HUES64 (cell line): ENCODE measurements at regions not wholly inside any gene's neighbourhood (a gene's known extent, or its start where the extent isn't known, plus 50 kb on each side); places are given as distances from the start of the nearest gene placed in this dataset.
"Not testable (repeated sequence)": the region's sequence is repeated elsewhere in the genome, so short reads cannot be mapped to it uniquely, and the experiment has no call there.

ENCODE experiments used
- H3K27ac ChIP-seq: 2 replicates; pipeline ENCODE4 v1.7.0; 2013; ENCODE audit warnings: low read depth, low read length, inconsistent platforms
- H3K27me3 ChIP-seq: 2 replicates; pipeline ENCODE4 v1.6.1; 2013; ENCODE audit warnings: mild to moderate bottlenecking, low read length; ENCODE audit not compliant: insufficient read depth
- H3K36me3 ChIP-seq: 2 replicates; pipeline ENCODE4 v1.6.1; 2013; ENCODE audit warnings: mild to moderate bottlenecking, low read length; ENCODE audit not compliant: insufficient read depth
- H3K4me1 ChIP-seq: 2 replicates; pipeline ENCODE4 v1.6.1; 2013; ENCODE audit warnings: mild to moderate bottlenecking, low read length, moderate library complexity; ENCODE audit not compliant: insufficient read depth
- H3K4me3 ChIP-seq: 2 replicates; pipeline ENCODE4 v1.5.1; 2013; ENCODE audit warnings: mild to moderate bottlenecking, low read length, moderate library complexity
- H3K9ac ChIP-seq: 2 replicates; pipeline ENCODE4 v1.6.1; 2013; ENCODE audit warnings: mild to moderate bottlenecking, low read depth, low read length
- H3K9me3 ChIP-seq: 2 replicates; pipeline ENCODE4 v1.6.1; 2013; ENCODE audit warnings: low read depth, low read length; ENCODE audit not compliant: insufficient read depth
- WGBS: fragments of 150-250, 120-280 bp; methylation state at CpG from one replicate; pipeline ENCODE4 v1.1.7; 2013; ENCODE audit warnings: missing lambda C conversion rate; 5-methylcytosine and 5-hydroxymethylcytosine counted together

DNA sequence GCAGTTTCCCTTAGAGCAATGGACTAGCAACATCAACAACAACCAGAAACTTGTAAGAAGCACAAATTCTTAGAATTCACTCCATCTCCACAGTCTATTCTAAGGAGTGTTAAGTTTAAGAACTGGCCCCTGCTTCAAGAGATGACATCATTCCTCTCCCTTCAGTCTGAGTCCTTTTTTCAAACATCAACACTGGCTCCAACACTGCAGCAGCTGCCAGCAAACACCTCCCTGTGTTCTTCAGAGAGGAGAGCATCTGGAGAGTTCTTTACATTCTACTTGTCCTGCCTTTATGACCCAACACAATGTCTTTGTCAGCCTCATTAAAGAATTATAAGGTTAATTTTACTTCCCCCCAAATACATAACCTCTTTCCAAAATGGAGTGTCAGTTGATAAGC lies 122.3 kb downstream of the HNMT start:
- no peak overlapping the region for H3K9ac ChIP-seq
- H3K36me3 ChIP-seq = no peaks in the 10 kb centered on the region
- no peaks in the 10 kb centered on the region for H3K4me1 ChIP-seq
- H3K27ac ChIP-seq = no peak overlapping the region
- H3K27me3 ChIP-seq = no peaks in the 10 kb centered on the region
- no peaks in the 10 kb centered on the region for H3K9me3 ChIP-seq
- no peak overlapping the region for H3K4me3 ChIP-seq

DNA sequence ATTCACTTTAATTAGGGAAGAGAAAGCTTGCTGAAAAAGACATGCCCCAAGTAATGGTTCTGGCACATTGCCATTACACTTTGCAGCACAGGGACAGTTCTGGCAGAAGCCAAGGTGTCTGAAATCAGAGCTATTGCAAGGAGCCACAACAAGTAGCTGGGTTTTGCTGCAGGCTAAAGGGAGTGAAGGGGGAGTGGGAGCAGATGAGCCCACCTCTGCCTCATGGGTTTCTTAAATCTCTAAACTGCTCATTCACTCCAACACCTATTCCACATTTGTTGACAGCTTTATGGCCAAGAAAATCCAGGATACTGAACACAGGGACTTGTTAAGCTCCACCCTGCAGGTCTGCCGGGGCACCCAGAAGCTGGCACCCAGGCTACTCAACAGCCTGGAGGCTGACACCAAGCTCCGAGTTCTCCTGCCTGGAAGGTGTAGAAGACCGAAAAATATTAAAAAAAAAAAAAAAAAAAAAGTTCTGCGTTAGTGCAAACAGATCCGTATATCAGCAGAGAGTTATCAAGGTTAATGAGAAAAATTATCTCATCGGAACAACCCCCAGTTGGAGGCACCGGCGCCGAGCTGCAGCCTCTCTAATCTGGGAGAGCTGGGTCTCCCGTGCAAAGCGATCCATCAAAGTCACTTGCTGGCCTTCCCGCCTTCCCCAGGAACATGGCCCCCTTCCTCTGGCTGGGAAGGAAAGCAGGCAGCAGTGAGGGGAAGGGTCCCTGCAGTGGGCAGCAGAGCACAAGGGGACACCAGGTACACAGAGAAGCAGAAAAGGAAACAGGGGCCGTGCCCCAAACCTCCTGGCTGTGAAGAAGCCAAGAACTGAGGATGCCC lies 123.7 kb downstream of the HNMT start:
- Histone ChIP-seq H3K36me3 (no peaks in the 10 kb centered on the region), H3K4me1 (no peaks in the 10 kb centered on the region), H3K9ac (no peak overlapping the region), H3K27ac (no peak overlapping the region), H3K27me3 (no peaks in the 10 kb centered on the region), H3K4me3 (no peak overlapping the region), H3K9me3 (no peaks in the 10 kb centered on the region)
- WGBS = 89% methylated on average over 13 of the region's 13 CpGs

DNA sequence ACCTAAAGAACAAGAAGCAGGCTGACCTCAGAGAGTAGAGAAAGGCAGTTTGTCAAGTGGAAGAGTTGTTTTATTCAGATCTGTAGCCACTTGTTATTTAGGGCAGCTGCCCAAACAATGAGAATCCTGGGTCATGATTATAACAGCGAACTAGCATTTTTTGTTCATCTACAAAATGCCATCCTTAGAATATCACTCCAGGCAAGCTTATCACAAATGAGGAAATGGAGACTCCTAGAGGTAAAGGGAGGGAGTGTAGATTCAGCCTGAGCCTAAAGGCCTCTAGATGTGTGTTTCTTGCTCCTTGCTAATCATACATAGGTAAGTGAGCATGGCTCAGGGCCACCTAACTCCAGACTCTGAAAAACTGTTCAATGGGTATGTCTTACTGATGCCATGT lies 126.1 kb downstream of the HNMT start:
- no peaks in the 10 kb centered on the region for H3K36me3 ChIP-seq
- WGBS = 88% methylated on average over 1 of the region's 1 CpG
- peaks cover 20% of the 10 kb centered on the region for H3K4me1 ChIP-seq
- H3K4me3 ChIP-seq = no peak overlapping the region
- no peaks in the 10 kb centered on the region for H3K9me3 ChIP-seq
- H3K9ac ChIP-seq = no peak overlapping the region
- H3K27me3 ChIP-seq = no peaks in the 10 kb centered on the region
- H3K27ac ChIP-seq = no peak overlapping the region

DNA sequence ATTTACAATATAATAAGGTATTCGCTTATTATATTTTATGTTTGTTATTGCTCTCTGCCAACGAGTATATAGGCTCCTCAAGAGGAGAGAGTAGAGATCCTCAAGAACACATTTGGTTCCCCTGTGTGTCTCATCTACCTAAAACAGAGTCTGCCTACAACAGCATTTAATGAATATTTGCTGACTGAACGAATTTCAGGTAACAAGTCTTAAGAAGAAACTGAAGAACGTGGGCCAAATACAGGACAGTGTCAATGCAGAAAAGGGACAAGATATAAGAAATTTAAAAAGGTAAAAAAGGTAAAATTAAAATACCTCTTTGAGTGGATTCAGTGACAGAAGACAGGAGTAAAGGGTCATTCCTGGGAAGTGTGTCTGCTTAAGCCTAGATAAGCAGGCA lies 129.2 kb downstream of the HNMT start:
- Histone ChIP-seq H3K9me3 (no peaks in the 10 kb centered on the region), H3K27me3 (no peaks in the 10 kb centered on the region), H3K36me3 (no peaks in the 10 kb centered on the region), H3K27ac (no peak overlapping the region), H3K9ac (no peak overlapping the region), H3K4me3 (no peak overlapping the region), H3K4me1 (peaks cover 20% of the 10 kb centered on the region)
- 95% methylated on average over 3 of the region's 4 CpGs for WGBS

DNA sequence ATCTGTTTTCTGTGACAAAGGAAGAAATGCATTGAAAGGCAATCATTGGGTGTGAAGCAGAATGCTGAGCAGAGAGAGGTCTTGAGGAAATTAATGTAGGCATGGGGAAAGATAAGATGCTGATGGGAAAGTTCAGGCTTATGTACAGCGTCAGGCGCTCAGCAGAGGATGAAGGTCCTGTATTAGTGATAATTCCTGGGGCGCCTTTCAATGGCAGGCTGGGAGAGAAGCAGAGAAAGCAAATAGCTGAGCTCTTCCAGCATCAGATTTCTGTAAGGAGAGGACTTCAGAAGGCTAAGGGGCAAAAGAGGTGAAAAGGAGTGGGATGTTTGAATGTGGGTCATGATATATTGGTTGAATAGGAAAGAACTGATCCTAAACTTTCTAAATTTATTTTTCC lies 129.8 kb downstream of the HNMT start:
- peaks cover 20% of the 10 kb centered on the region for H3K4me1 ChIP-seq
- no peak overlapping the region for H3K9ac ChIP-seq
- H3K27ac ChIP-seq = no peak overlapping the region
- no peaks in the 10 kb centered on the region for H3K27me3 ChIP-seq
- H3K4me3 ChIP-seq = no peak overlapping the region
- H3K36me3 ChIP-seq = no peaks in the 10 kb centered on the region
- no peaks in the 10 kb centered on the region for H3K9me3 ChIP-seq
- WGBS = 56% methylated on average over 3 of the region's 3 CpGs

DNA sequence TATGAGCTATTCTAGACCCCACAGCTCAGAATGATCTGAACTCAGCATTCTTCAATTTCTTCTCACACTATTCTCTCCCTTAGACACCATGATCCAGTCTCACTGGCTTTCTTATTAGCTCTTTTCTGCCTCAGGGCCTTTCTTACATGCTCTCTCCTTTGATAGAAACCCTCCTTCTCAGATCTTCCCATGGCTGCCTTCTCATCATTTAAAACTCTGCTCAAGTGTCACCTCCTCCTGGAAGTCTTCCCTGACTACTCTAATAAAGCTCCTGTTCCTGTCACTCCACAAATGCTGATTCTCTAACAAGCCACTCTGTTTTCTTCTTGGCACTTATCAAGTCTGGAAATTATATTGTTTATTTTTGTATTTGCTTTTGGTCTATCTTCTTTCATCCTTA lies 131.1 kb downstream of the HNMT start:
- Histone ChIP-seq H3K4me1 (peaks cover 20% of the 10 kb centered on the region), H3K9me3 (no peaks in the 10 kb centered on the region), H3K36me3 (no peaks in the 10 kb centered on the region), H3K9ac (no peak overlapping the region), H3K4me3 (no peak overlapping the region), H3K27me3 (no peaks in the 10 kb centered on the region), H3K27ac (no peak overlapping the region)

DNA sequence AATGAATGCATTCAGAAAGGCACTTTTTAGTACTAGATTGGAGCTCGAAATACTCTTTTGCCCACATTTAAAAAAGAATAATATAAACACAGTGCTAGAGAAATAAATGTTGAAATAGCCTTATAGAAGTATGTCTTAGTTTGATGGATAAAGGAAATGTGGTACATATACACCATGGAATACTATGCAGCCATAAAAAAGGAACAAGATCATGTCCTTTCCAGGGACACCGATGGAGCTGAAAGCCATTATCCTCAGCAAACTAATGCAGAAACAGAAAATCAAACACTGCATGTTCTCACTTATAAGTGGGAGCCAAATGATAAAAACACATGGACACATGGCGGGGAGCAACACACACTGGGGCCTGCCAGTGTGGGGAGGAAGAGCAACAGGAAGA lies 135.0 kb downstream of the HNMT start:
- not testable (repeated sequence) for H3K4me3 ChIP-seq, H3K9me3 ChIP-seq, H3K4me1 ChIP-seq, H3K27ac ChIP-seq, H3K9ac ChIP-seq, H3K36me3 ChIP-seq, H3K27me3 ChIP-seq
- 96% methylated on average over 2 of the region's 3 CpGs for WGBS

DNA sequence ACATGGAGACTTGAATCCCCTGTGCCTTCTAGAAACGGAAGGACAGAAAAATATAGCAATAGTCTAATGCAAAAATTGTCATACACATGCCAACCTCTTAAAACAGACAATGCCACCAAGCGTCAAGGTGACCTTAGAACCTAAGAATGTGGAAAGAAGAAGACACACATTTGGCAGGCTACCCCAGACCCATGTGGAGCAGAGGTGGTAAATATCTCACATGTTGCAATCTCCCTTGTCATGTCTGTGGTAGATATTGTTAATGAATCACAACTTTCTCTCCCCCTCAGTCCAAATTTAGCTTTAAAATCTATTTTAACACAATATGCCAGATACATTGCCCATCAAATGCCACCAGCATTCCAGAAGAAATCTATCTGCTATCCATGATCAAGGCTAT lies 137.4 kb downstream of the HNMT start:
- H3K9me3 ChIP-seq = no peaks in the 10 kb centered on the region; the same call in 1 of the 2 replicates
- no peaks in the 10 kb centered on the region for H3K36me3 ChIP-seq
- H3K9ac ChIP-seq = no peak overlapping the region
- no peak overlapping the region for H3K4me3 ChIP-seq
- H3K27ac ChIP-seq = no peak overlapping the region
- H3K27me3 ChIP-seq = no peaks in the 10 kb centered on the region
- 90% methylated on average over 2 of the region's 2 CpGs for WGBS
- peaks cover 3% of the 10 kb centered on the region; the same call in 1 of the 2 replicates for H3K4me1 ChIP-seq

DNA sequence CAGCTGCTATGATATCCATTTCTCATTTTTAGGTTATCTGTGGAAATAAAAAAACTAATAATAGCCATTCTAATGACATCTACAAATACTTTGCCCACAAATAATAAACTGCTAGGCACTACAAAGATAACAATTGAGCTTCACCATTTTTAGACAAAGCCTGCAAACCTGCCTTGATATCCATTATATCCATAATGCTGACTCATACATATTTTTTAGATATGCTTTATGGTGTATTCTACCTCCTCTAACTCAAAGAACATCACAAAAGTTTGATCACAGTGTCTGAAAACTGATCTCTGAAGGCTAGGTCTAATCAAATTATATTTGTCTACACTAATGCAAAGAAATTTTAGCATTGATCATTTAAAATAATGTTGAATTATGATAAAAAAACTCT lies 138.4 kb downstream of the HNMT start:
- H3K27me3 ChIP-seq = no peaks in the 10 kb centered on the region
- H3K9ac ChIP-seq = no peak overlapping the region

DNA sequence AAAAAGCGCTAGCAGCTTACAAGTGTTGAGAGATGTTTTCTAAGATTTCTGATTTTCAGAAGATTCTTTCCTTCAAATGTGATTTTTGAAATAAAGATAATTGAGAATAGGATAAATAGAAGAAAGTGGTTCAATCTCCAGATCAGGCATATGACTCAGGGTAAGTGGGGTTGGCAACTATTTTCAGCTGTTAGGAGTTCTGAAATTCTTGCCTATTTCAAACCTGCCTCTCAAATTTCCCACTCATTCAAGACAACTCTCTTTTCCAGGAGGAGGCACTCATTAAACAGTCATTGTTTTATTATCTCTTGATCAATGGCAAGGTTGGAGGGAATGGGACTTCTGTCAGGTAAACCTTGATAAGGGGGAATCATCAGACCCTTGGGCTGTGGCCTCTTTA lies 138.9 kb downstream of the HNMT start:
- no peak overlapping the region for H3K27ac ChIP-seq
- no peaks in the 10 kb centered on the region for H3K36me3 ChIP-seq
- WGBS = 100% methylated on average over 1 of the region's 1 CpG
- H3K4me3 ChIP-seq = no peak overlapping the region
- H3K9ac ChIP-seq = no peak overlapping the region
- H3K4me1 ChIP-seq = peaks cover 8% of the 10 kb centered on the region; the same call in 1 of the 2 replicates
- no peaks in the 10 kb centered on the region; the same call in 1 of the 2 replicates for H3K9me3 ChIP-seq
- no peaks in the 10 kb centered on the region for H3K27me3 ChIP-seq

More for the DNA sequence above, 138.4 kb downstream of the HNMT start:
- H3K4me1 ChIP-seq = peaks cover 8% of the 10 kb centered on the region; the same call in 1 of the 2 replicates
- no peaks in the 10 kb centered on the region for H3K36me3 ChIP-seq
- H3K27ac ChIP-seq = no peak overlapping the region
- H3K4me3 ChIP-seq = no peak overlapping the region
- H3K9me3 ChIP-seq = no peaks in the 10 kb centered on the region; the same call in 1 of the 2 replicates

DNA sequence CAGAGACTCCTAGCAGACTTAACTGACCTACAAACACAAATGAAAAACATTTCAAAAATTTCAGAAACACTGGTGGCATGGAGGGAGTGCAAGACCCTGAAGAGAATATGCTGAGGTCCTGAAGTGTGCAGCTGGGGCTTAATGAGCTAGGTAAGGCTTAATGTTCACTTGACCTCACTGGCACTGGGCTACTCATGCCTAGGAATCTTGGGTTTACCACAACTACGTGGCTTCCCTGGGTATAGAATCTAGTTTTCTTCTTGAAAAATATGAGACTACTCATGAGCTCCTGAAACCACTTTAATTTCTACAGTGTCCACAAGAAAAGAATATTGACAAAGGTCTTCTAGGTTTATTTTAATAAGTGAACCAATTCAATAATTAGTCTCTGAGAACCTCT lies 139.8 kb downstream of the HNMT start:
- Histone ChIP-seq H3K4me1 (peaks cover 8% of the 10 kb centered on the region; the same call in 1 of the 2 replicates), H3K9me3 (no peaks in the 10 kb centered on the region; the same call in 1 of the 2 replicates), H3K27ac (no peak overlapping the region), H3K9ac (no peak overlapping the region), H3K36me3 (no peaks in the 10 kb centered on the region), H3K4me3 (no peak overlapping the region), H3K27me3 (no peaks in the 10 kb centered on the region)
- 91% methylated on average over 1 of the region's 1 CpG for WGBS

DNA sequence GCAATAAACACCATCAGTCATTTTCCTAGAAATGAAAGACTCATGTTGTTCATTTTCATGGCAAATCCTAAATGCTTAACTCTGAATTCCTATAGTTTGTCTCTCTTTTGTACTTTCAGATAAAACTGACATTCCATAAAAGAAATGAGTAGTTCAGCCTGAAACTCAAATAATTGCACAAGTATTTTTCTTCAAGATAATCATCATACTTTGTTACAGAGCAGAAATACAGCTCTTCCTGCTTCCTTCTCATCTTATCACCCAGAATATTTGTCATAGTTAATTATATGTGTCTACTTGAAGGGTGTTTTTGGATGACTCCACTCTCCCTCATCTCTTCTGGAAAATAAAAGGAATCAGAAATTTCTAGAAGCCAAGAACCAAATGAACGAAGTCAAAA lies 141.1 kb downstream of the HNMT start:
- WGBS = 91% methylated on average over 1 of the region's 1 CpG
- H3K9ac ChIP-seq = no peak overlapping the region
- no peaks in the 10 kb centered on the region for H3K36me3 ChIP-seq
- no peaks in the 10 kb centered on the region for H3K27me3 ChIP-seq
- H3K9me3 ChIP-seq = no peaks in the 10 kb centered on the region; the same call in 1 of the 2 replicates
- H3K4me3 ChIP-seq = no peak overlapping the region
- no peak overlapping the region for H3K27ac ChIP-seq
- H3K4me1 ChIP-seq = peaks cover 8% of the 10 kb centered on the region; the same call in 1 of the 2 replicates
